ENCODE measurements at regions not wholly inside any gene's neighbourhood (a gene's known extent, or its start where the extent isn't known, plus 50 kb on each side); places are given as distances from the start of the nearest gene placed in this dataset.

DNA sequence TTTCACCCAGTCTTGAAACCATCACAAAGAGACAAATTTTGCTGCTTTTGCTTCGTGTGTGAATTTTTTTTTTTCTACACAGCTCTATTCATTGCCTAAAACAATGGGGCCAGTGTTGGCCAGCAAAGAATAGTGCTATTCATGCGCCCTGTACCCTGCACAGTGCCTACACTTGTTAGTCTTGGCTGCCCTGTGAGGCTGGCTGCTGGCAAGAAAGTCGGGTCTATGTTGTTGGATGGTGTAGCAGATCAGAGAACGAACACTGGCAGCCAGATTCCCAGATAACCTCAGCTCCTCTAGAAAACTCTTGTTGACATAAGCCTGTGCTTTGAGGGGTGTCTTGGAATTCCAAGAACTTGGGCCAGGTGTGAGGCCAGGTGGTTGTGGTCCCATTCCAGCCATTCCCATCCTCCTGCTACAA lies 455.7 kb upstream of the TCF4 start:
- Histone ChIP-seq H3K36me3 (ENCODE audit: insufficient read depth, low read length) (no peaks in the 10 kb centered on the region), H3K9ac (ENCODE audit: low read depth, low read length) (no peak overlapping the region), H3K27ac (ENCODE audit: low read length) (no peak overlapping the region), H3K9me3 (ENCODE audit: insufficient read depth, low read length, severe bottlenecking) (peaks cover 7% of the 10 kb centered on the region), H3K4me2 (ENCODE audit: insufficient read depth, low read length) (no peak overlapping the region), H3K27me3 (ENCODE audit: insufficient read depth, low read length, poor library complexity) (no peaks in the 10 kb centered on the region), H3K79me2 (ENCODE audit: insufficient read depth, low read length) (no peaks in the 10 kb centered on the region), H3K4me3 (ENCODE audit: low read depth in 1 of 2, low read length in 2 of 2) (no peak overlapping the region), H2AFZ (ENCODE audit: low read depth, low read length) (no peak overlapping the region), H4K20me1 (ENCODE audit: insufficient read depth, low read length) (no peaks in the 10 kb centered on the region), H3K4me1 (ENCODE audit: insufficient read depth, low read length) (no peaks in the 10 kb centered on the region)
- TF ChIP-seq CTCF (IDR thresholded peaks at IDR 0.05; ENCODE audit: borderline replicate concordance, extremely low read depth, low read length, poor library complexity, severe bottlenecking) (no peak), EZH2 (IDR thresholded peaks at IDR 0.05; ENCODE audit: borderline replicate concordance, low read depth, low read length, severe bottlenecking) (no peak)
- DNase-seq (no peak), ATAC-seq (ENCODE audit: insufficient read depth, low read depth) (no peak)

DNA sequence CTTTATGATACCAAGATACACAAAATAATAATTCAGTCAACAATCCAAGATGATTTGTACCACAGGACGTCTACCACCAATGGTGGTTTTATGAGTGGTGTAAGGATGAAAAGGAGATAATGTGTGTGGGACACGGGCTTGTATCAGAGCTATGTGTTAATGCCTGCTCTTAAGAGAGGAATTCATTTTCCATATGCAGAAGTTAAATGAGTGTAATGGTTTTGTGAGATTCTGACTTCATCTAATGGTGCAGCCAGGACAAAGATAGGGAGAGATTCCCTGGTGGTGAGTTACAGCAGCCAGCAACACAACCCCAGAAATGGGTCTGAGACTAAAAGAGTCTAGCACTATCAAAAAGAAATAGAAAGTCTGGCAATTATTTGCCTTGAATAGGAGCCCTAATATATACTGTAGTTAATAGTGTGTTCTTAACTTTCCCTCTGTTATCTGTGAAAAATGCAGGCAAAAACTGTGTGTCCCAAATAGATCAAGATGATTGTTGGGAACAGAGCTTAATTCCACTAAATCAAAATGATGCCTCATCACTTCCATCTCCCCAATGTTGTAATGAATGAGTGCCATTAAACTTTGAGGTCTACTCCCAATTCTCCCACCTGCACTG lies 455.0 kb upstream of the TCF4 start:
- Histone ChIP-seq H3K9ac (ENCODE audit: low read depth, low read length) (no peak overlapping the region), H3K27me3 (ENCODE audit: insufficient read depth, low read length, poor library complexity) (no peaks in the 10 kb centered on the region), H3K4me3 (ENCODE audit: low read depth in 1 of 2, low read length in 2 of 2) (no peak overlapping the region), H4K20me1 (ENCODE audit: insufficient read depth, low read length) (no peaks in the 10 kb centered on the region), H3K27ac (ENCODE audit: low read length) (no peak overlapping the region), H3K4me2 (ENCODE audit: insufficient read depth, low read length) (no peak overlapping the region), H2AFZ (ENCODE audit: low read depth, low read length) (no peak overlapping the region), H3K9me3 (ENCODE audit: insufficient read depth, low read length, severe bottlenecking) (peaks cover 3% of the 10 kb centered on the region), H3K4me1 (ENCODE audit: insufficient read depth, low read length) (no peaks in the 10 kb centered on the region), H3K79me2 (ENCODE audit: insufficient read depth, low read length) (no peaks in the 10 kb centered on the region), H3K36me3 (ENCODE audit: insufficient read depth, low read length) (no peaks in the 10 kb centered on the region)
- DNase-seq (no peak), ATAC-seq (ENCODE audit: insufficient read depth, low read depth) (no peak)
- TF ChIP-seq CTCF (IDR thresholded peaks at IDR 0.05; ENCODE audit: borderline replicate concordance, extremely low read depth, low read length, poor library complexity, severe bottlenecking) (no peak), EZH2 (IDR thresholded peaks at IDR 0.05; ENCODE audit: borderline replicate concordance, low read depth, low read length, severe bottlenecking) (no peak)

DNA sequence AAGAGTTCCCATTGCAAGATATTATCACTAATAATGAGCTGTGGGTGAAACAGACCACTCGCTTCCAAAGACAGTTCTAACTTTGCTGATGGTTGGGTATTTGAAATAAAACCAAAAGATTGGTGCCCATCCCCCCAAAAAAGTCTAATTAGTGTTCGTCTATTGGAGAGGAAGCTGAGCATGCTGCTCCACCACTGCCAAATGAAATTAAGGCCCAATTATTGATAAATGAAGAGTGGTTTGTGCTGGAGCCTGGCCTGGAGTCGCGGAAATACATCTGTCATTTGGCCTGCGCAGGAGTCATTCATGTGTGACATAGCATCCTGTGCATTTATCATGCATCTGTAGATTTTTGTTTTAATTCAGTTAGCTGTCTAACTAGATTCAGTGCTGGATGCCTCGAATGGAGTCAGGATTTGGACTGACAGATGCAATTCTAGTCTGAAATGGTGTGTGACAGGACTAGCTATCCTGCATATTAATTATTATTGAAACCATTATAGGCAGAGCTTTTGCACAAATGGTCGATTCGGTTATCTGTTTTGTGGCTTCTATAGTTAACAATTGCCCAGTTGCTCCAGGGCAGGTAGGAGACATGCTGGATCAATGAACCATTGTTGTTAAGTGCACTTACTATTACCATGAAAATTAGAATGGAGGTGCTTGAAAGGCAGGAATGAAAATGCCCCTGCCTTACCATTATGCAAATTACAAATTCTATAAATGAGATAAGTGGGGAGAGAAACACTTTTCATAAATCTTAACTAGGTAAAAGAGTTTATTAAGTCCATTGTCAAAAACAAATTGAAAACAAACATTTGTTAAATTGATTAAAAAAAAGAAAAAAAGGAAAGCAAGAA lies 450.4 kb upstream of the TCF4 start:
- ATAC-seq (ENCODE audit: insufficient read depth, low read depth) (no peak), DNase-seq (no peak)
- TF ChIP-seq CTCF (IDR thresholded peaks at IDR 0.05; ENCODE audit: borderline replicate concordance, extremely low read depth, low read length, poor library complexity, severe bottlenecking) = no peak
- TF ChIP-seq EZH2 (IDR thresholded peaks at IDR 0.05; ENCODE audit: borderline replicate concordance, low read depth, low read length, severe bottlenecking) = no peak
- H4K20me1 ChIP-seq (ENCODE audit: insufficient read depth, low read length) = no peaks in the 10 kb centered on the region
- no peak overlapping the region for H3K27ac ChIP-seq (ENCODE audit: low read length)
- H2AFZ ChIP-seq (ENCODE audit: low read depth, low read length) = no peak overlapping the region
- no peak overlapping the region for H3K9ac ChIP-seq (ENCODE audit: low read depth, low read length)
- no peaks in the 10 kb centered on the region for H3K79me2 ChIP-seq (ENCODE audit: insufficient read depth, low read length)
- H3K4me2 ChIP-seq (ENCODE audit: insufficient read depth, low read length) = no peak overlapping the region
- no peaks in the 10 kb centered on the region for H3K4me1 ChIP-seq (ENCODE audit: insufficient read depth, low read length)
- no peaks in the 10 kb centered on the region for H3K36me3 ChIP-seq (ENCODE audit: insufficient read depth, low read length)
- H3K9me3 ChIP-seq (ENCODE audit: insufficient read depth, low read length, severe bottlenecking) = no peaks in the 10 kb centered on the region
- no peaks in the 10 kb centered on the region for H3K27me3 ChIP-seq (ENCODE audit: insufficient read depth, low read length, poor library complexity)
- H3K4me3 ChIP-seq (ENCODE audit: low read depth in 1 of 2, low read length in 2 of 2) = no peak overlapping the region
